Caco-2 (cell line): ENCODE measurements at regions not wholly inside any gene's neighbourhood (a gene's known extent, or its start where the extent isn't known, plus 50 kb on each side); places are given as distances from the start of the nearest gene placed in this dataset.

Source experiments
- BruUV-seq: library from RNA; stranded (reverse); fragments of 400-500 nt; replicated peaks from 2 replicates; lab custom pipeline; 2021; lab: Mats Ljungman, UMichigan
- CTCF ChIA-PET: fragments of 300-600 bp; sonication (Branson Sonifier 250); formaldehyde crosslinking; loops from one replicate; lab custom pipeline; 2022; ENCODE audit warnings: antibody characterized with exemption; lab: Charles Lee
- POLR2A ChIA-PET: fragments of 300-600 bp; sonication (Branson Sonifier 250); formaldehyde crosslinking; loops from one replicate; lab custom pipeline; 2022; ENCODE audit warnings: antibody characterized with exemption; lab: Charles Lee
- DNase-seq, 2 experiments: peaks; one replicate each; pipeline versions ENCODE4 v3.0.0 to v3.0.0-alpha.2; 2020 to 2022
- H3K27me3 ChIP-seq: replicated peaks from 2 replicates; pipeline ENCODE4 v1.6.0; 2011; ENCODE audit warnings: low read length; ENCODE audit not compliant: control insufficient read depth, insufficient read depth
- H3K36me3 ChIP-seq: 2 replicates; pipeline ENCODE4 v1.5.1; 2011; ENCODE audit warnings: low read length; ENCODE audit not compliant: control insufficient read depth, insufficient read depth
- H3K4me1 ChIP-seq: fragments of 250-450 bp; sonication (Bioruptor Pico); 2 replicates; pipeline ENCODE4 v1.5.1; 2020; ENCODE audit warnings: mild to moderate bottlenecking
- H3K4me3 ChIP-seq: 2 replicates; pipeline ENCODE4 v1.5.1; 2011; ENCODE audit warnings: low read depth, mild to moderate bottlenecking, control low read depth, low read length
- H3K9me3 ChIP-seq: fragments of 250-450 bp; sonication (Bioruptor Pico); 2 replicates; pipeline ENCODE4 v1.5.1; 2020; ENCODE audit warnings: mild to moderate bottlenecking, moderate library complexity
- H3K27ac Mint-ChIP-seq: one replicate; pipeline ENCODE4 v1.8.0; 2022; ENCODE audit warnings: mixed read lengths; ENCODE audit not compliant: unreplicated experiment
- H3K27me3 Mint-ChIP-seq: one replicate; pipeline ENCODE4 v1.8.0; 2022; ENCODE audit warnings: mixed read lengths; ENCODE audit not compliant: insufficient read depth, unreplicated experiment
- H3K36me3 Mint-ChIP-seq: one replicate; pipeline ENCODE4 v1.8.0; 2022; ENCODE audit warnings: mild to moderate bottlenecking, mixed read lengths; ENCODE audit not compliant: insufficient read depth, unreplicated experiment
- H3K4me1 Mint-ChIP-seq: one replicate; pipeline ENCODE4 v1.8.0; 2022; ENCODE audit warnings: low read depth, mixed read lengths; ENCODE audit not compliant: unreplicated experiment
- H3K4me3 Mint-ChIP-seq: one replicate; pipeline ENCODE4 v1.8.0; 2022; ENCODE audit warnings: mild to moderate bottlenecking, moderate library complexity, mixed read lengths; ENCODE audit not compliant: unreplicated experiment
- H3K9me3 Mint-ChIP-seq: one replicate; pipeline ENCODE4 v1.8.0; 2022; ENCODE audit warnings: mixed read lengths; ENCODE audit not compliant: unreplicated experiment
- intact Hi-C: fragments of 100-400 bp; cut with micrococcal nuclease; formaldehyde crosslinking; loops from one replicate; pipeline ENCODE4 v1.10.0; 2022; ENCODE audit not compliant: unreplicated experiment
- TF ChIP-seq, protein P1 (sequence below), 2 experiments: fragments of 200-600 bp in 1 of 2; IDR thresholded peaks; 1 replicate in 1 of 2; 2 replicates in 1 of 2; pipeline versions ENCODE4 v1.5.1 to v1.8.0; 2011 to 2022; ENCODE audit warnings: antibody characterized with exemption in 1 of 2, control low read depth in 1 of 2, inconsistent platforms in 1 of 2, low read depth in 1 of 2, low read length in 1 of 2, mild to moderate bottlenecking in 1 of 2, moderate library complexity in 1 of 2; ENCODE audit not compliant: insufficient read depth in 1 of 2, severe bottlenecking in 1 of 2, unreplicated experiment in 1 of 2

GRCh38 chr15:62730825-62731224 lies 311.7 kb upstream of the TPM1 start:
- DNase-seq = no peak
- ChIA-PET POLR2A (no interaction called here), CTCF (interaction anchor here (0.6 kb wide), 1 partner anchor 62 kb away, joined by 3 read pairs; no protein-coding TSS in a partner anchor)
- Mint-ChIP-seq H3K9me3 (peaks cover 20% of the 10 kb centered on the region), H3K36me3 (peaks cover 82% of the 10 kb centered on the region), H3K27ac (no peak overlapping the region), H3K27me3 (no peaks in the 10 kb centered on the region), H3K4me1 (no peaks in the 10 kb centered on the region), H3K4me3 (no peak overlapping the region)
- intact Hi-C loops = no loop called here
- H3K4me1 ChIP-seq = no peaks in the 10 kb centered on the region
- TF ChIP-seq, protein P1, sequence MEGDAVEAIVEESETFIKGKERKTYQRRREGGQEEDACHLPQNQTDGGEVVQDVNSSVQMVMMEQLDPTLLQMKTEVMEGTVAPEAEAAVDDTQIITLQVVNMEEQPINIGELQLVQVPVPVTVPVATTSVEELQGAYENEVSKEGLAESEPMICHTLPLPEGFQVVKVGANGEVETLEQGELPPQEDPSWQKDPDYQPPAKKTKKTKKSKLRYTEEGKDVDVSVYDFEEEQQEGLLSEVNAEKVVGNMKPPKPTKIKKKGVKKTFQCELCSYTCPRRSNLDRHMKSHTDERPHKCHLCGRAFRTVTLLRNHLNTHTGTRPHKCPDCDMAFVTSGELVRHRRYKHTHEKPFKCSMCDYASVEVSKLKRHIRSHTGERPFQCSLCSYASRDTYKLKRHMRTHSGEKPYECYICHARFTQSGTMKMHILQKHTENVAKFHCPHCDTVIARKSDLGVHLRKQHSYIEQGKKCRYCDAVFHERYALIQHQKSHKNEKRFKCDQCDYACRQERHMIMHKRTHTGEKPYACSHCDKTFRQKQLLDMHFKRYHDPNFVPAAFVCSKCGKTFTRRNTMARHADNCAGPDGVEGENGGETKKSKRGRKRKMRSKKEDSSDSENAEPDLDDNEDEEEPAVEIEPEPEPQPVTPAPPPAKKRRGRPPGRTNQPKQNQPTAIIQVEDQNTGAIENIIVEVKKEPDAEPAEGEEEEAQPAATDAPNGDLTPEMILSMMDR (IDR thresholded peaks at IDR 0.05; ENCODE audit: insufficient read depth in 1 of 2, low read depth in 1 of 2, low read length in 1 of 2, severe bottlenecking in 1 of 2, unreplicated experiment in 1 of 2) = no peak
- H3K36me3 ChIP-seq = peaks cover 1% of the 10 kb centered on the region
- BruUV-seq = no TSS peak
- H3K4me3 ChIP-seq = no peak overlapping the region
- H3K27me3 ChIP-seq = no peaks in the 10 kb centered on the region
- H3K9me3 ChIP-seq = 0 out of 2 replicates have a peak, but pooled peaks cover 4% of the 10 kb centered on the region

DNA sequence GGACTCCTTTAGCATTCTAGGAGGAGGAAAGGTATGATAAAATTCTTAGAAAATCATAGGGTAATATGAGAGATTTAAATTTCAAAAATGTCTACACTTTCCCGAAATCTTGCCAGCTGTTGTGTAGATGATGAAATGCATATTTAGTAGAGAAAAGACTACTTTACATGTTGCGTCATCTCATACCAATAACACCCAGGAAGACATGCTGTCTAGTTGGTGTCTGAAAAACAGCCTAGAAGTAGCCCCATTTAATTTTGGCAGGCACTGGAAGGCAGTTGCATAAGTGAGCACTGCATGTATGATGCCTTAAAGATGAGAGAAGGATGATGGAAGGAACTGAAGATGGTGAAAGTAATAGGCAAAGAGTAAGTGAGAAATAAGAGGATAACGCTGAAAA lies 310.5 kb upstream of the TPM1 start:
- Mint-ChIP-seq H3K9me3 (peaks cover 20% of the 10 kb centered on the region), H3K4me1 (no peaks in the 10 kb centered on the region), H3K36me3 (peaks cover 89% of the 10 kb centered on the region), H3K27ac (no peak overlapping the region), H3K27me3 (no peaks in the 10 kb centered on the region), H3K4me3 (no peak overlapping the region)
- 0 out of 2 replicates have a peak, but pooled peaks cover 4% of the 10 kb centered on the region for H3K9me3 ChIP-seq
- no peaks in the 10 kb centered on the region for H3K4me1 ChIP-seq
- intact Hi-C loops = no loop called here
- TF ChIP-seq, protein P1 (IDR thresholded peaks at IDR 0.05; ENCODE audit: insufficient read depth in 1 of 2, low read depth in 1 of 2, low read length in 1 of 2, severe bottlenecking in 1 of 2, unreplicated experiment in 1 of 2) = no peak
- no peak for DNase-seq
- no TSS peak for BruUV-seq
- CTCF ChIA-PET = no interaction called here
- no peaks in the 10 kb centered on the region for H3K27me3 ChIP-seq
- POLR2A ChIA-PET = no interaction called here
- peaks cover 1% of the 10 kb centered on the region for H3K36me3 ChIP-seq
- no peak overlapping the region for H3K4me3 ChIP-seq

DNA sequence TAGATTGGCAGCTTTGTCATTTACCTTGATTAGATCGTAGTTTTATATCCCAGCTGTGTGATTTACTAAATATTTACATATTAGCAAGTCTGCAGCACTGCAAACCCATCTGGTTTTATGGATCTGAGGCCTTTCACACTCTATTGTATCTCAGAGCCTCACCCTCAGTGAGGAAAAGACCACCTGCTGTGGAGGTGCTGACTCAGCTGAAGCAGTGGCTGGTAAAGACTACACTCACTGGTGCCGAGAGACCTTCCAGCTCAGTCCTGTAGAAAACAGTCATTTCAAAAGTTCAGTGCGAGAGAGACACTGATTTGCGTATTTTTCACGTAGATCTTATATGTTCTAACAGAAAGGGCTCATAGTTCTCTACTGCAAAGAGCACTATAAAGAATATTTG lies 307.8 kb upstream of the TPM1 start:
- no peak for DNase-seq
- no peaks in the 10 kb centered on the region for H3K4me1 ChIP-seq
- H3K4me3 ChIP-seq = no peak overlapping the region
- H3K27me3 ChIP-seq = no peaks in the 10 kb centered on the region
- intact Hi-C loops = no loop called here
- TF ChIP-seq, protein P1 (IDR thresholded peaks at IDR 0.05; ENCODE audit: insufficient read depth in 1 of 2, low read depth in 1 of 2, low read length in 1 of 2, severe bottlenecking in 1 of 2, unreplicated experiment in 1 of 2) = no peak
- BruUV-seq = no TSS peak
- ChIA-PET CTCF (interaction anchor here (0.5 kb wide), 1 partner anchor 480 kb away, joined by 3 read pairs; no protein-coding TSS in a partner anchor), POLR2A (no interaction called here)
- H3K36me3 ChIP-seq = peaks cover 1% of the 10 kb centered on the region
- 0 out of 2 replicates have a peak, but pooled peaks cover 4% of the 10 kb centered on the region for H3K9me3 ChIP-seq
- Mint-ChIP-seq H3K27me3 (no peaks in the 10 kb centered on the region), H3K4me3 (no peak overlapping the region), H3K27ac (no peak overlapping the region), H3K4me1 (no peaks in the 10 kb centered on the region), H3K36me3 (peaks cover 91% of the 10 kb centered on the region), H3K9me3 (peaks cover 16% of the 10 kb centered on the region)
